Fibroblast of lung (primary cell): ENCODE measurements at regions not wholly inside any gene's neighbourhood (a gene's known extent, or its start where the extent isn't known, plus 50 kb on each side); places are given as distances from the start of the nearest gene placed in this dataset.

Experiments used
- DNase-seq, 2 donors: peaks; one replicate each; pipeline versions ENCODE4 v3.0.0 to v3.0.0-alpha.2; 2010; ENCODE audit warnings: low read depth in 2 of 2
- H2AFZ ChIP-seq: 2 replicates; pipeline ENCODE4 v1.5.1; 2012; ENCODE audit warnings: low read length, control low read depth, inconsistent platforms
- H3K27ac ChIP-seq: 2 replicates; pipeline ENCODE4 v1.5.1; 2011; ENCODE audit warnings: low read length, control low read depth; ENCODE audit not compliant: insufficient read depth
- H3K27me3 ChIP-seq: 2 replicates; pipeline ENCODE4 v1.5.1; 2011; ENCODE audit warnings: mild to moderate bottlenecking, low read length; ENCODE audit not compliant: control insufficient read depth, insufficient read depth
- H3K36me3 ChIP-seq: 2 replicates; pipeline ENCODE4 v1.5.1; 2011; ENCODE audit warnings: low read length; ENCODE audit not compliant: control insufficient read depth, insufficient read depth
- H3K4me1 ChIP-seq: 2 replicates; pipeline ENCODE4 v1.5.1; 2011; ENCODE audit warnings: low read length; ENCODE audit not compliant: control insufficient read depth, insufficient read depth; ENCODE audit errors: extremely low read depth
- H3K4me2 ChIP-seq: 2 replicates; pipeline ENCODE4 v1.5.1; 2011; ENCODE audit warnings: low read length, control low read depth; ENCODE audit not compliant: insufficient read depth; ENCODE audit errors: extremely low read depth
- H3K4me3 ChIP-seq, 4 experiments: fragments of 200-600 bp in 1 of 4; sonication (generic) in 1 of 4; replicated peaks in 1 of 4; 2 replicates each; pipeline ENCODE4 v1.5.1; 2011 to 2016; ENCODE audit warnings: low read length in 4 of 4, low read depth in 3 of 4, mild to moderate bottlenecking in 3 of 4, control low read depth in 2 of 4, inconsistent platforms in 1 of 4, mixed read lengths in 1 of 4; ENCODE audit not compliant: insufficient read depth in 1 of 4; ENCODE audit errors: control extremely low read depth in 1 of 4
- H3K79me2 ChIP-seq: 2 replicates; pipeline ENCODE4 v1.5.1; 2012; ENCODE audit warnings: mild to moderate bottlenecking, low read length, inconsistent platforms; ENCODE audit not compliant: control insufficient read depth, insufficient read depth
- H3K9ac ChIP-seq: 2 replicates; pipeline ENCODE4 v1.5.1; 2011; ENCODE audit warnings: mild to moderate bottlenecking, low read length, control low read depth; ENCODE audit not compliant: insufficient read depth
- H3K9me3 ChIP-seq: 2 replicates; pipeline ENCODE4 v1.5.1; 2012; ENCODE audit warnings: low read depth, low read length; ENCODE audit not compliant: control insufficient read depth, insufficient read depth
- H4K20me1 ChIP-seq: 2 replicates; pipeline ENCODE4 v1.5.1; 2011; ENCODE audit warnings: low read length; ENCODE audit not compliant: control insufficient read depth, insufficient read depth; ENCODE audit errors: extremely low read depth
- CTCF ChIP-seq, 2 donors: IDR thresholded peaks in 1 of 2; conservative IDR thresholded peaks in 1 of 2; 1 replicate in 1 of 2; 2 replicates in 1 of 2; pipeline ENCODE4 v1.5.1; 2011 to 2012; ENCODE audit warnings: low read length in 2 of 2, control low read depth in 1 of 2, inconsistent platforms in 1 of 2, low read depth in 1 of 2, mild to moderate bottlenecking in 1 of 2
- EZH2 ChIP-seq: IDR thresholded peaks from 2 replicates; pipeline ENCODE4 v1.5.1; 2012; ENCODE audit warnings: low read length, control low read depth, mild to moderate bottlenecking; ENCODE audit errors: missing control alignments

GRCh38 chr7:106772655-106773108, 92.4 kb upstream of the PIK3CG start:
- Histone ChIP-seq H3K4me1 (peaks cover 31% of the 10 kb centered on the region), H3K27me3 (no peaks in the 10 kb centered on the region), H3K36me3 (no peaks in the 10 kb centered on the region), H3K9ac (no peak overlapping the region), H3K27ac (peak overlapping the region; percentile 77), H3K79me2 (no peaks in the 10 kb centered on the region), H4K20me1 (no peaks in the 10 kb centered on the region), H3K9me3 (no peaks in the 10 kb centered on the region), H3K4me2 (peak overlapping the region; percentile 40), H2AFZ (no peak overlapping the region), H3K4me3 (no peak overlapping the region)
- TF ChIP-seq EZH2 (no peak), CTCF (conservative IDR thresholded peaks at IDR 0.05 in 1 of 2, IDR thresholded peaks at IDR 0.05 in 1 of 2; ENCODE audit: low read depth in 1 of 2, low read length in 2 of 2) (no peak)
- peak; percentile 67 to 94 for DNase-seq

DNA sequence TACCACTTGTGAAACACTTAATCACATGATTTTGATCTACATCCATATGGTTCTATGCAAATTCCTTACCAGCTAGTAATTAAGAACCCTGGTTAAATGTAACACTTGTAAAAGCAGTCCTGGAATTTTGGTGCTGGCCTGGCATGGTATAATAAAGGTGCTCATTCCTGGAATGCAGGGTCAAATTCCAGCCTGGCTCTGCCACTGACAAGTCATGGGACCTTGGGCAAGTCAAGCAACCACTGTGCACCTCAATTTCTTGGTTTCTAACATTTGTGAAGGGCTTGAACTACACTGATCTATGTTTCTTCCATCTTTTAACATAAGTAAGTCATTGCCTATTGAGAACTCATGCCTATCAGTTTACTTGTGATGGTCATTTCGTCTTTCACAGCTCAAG, 91.9 kb upstream of the PIK3CG start:
- TF ChIP-seq EZH2 = no peak
- H2AFZ ChIP-seq = no peak overlapping the region
- no peaks in the 10 kb centered on the region for H3K9me3 ChIP-seq
- H3K4me1 ChIP-seq = peaks cover 30% of the 10 kb centered on the region
- H3K27ac ChIP-seq = peak overlapping the region; percentile 77
- no peaks in the 10 kb centered on the region for H3K36me3 ChIP-seq
- H4K20me1 ChIP-seq = no peaks in the 10 kb centered on the region
- DNase-seq = peak in 1 of 2 donors; percentile 58
- H3K4me2 ChIP-seq = no peak overlapping the region
- H3K4me3 ChIP-seq = no peak overlapping the region
- no peaks in the 10 kb centered on the region for H3K27me3 ChIP-seq
- no peaks in the 10 kb centered on the region for H3K79me2 ChIP-seq
- no peak overlapping the region for H3K9ac ChIP-seq

DNA sequence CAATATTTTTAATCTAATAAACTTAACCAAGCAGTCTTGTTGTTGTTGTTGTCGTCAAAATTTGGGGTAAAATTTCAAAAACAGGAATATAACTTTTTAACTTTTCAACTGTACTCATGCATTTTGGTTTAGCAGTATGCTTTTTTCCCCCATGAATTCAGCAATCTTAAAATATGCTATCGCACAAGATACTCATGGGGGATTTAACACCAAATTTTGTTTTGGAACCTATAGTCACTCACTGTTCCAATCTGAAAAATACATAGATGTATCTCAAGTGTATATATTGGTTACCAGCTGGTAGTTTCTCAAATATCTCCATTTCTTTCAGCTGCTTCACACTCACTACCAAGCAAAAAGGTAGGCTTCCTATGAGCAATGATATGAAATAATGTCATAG, 91.4 kb upstream of the PIK3CG start:
- no peak for TF ChIP-seq CTCF (conservative IDR thresholded peaks at IDR 0.05 in 1 of 2, IDR thresholded peaks at IDR 0.05 in 1 of 2; ENCODE audit: low read depth in 1 of 2, low read length in 2 of 2)
- TF ChIP-seq EZH2 = no peak
- H2AFZ ChIP-seq = no peak overlapping the region
- H3K36me3 ChIP-seq = no peaks in the 10 kb centered on the region
- H3K9ac ChIP-seq = no peak overlapping the region
- DNase-seq = no peak
- no peaks in the 10 kb centered on the region for H3K9me3 ChIP-seq
- no peak overlapping the region for H3K4me3 ChIP-seq
- peaks cover 27% of the 10 kb centered on the region for H3K4me1 ChIP-seq
- no peaks in the 10 kb centered on the region for H4K20me1 ChIP-seq
- no peaks in the 10 kb centered on the region for H3K79me2 ChIP-seq
- H3K27ac ChIP-seq = peak overlapping the region; percentile 77
- no peak overlapping the region for H3K4me2 ChIP-seq
- no peaks in the 10 kb centered on the region for H3K27me3 ChIP-seq
